ENCODE measurements at regions not wholly inside any gene's neighbourhood (a gene's known extent, or its start where the extent isn't known, plus 50 kb on each side); places are given as distances from the start of the nearest gene placed in this dataset.

GRCh38 chr1:47574451-47575165 is 136.8 kb downstream of the FOXD2 start:
- no peak for DNase-seq (ENCODE audit: low read depth in 3 of 3, low spot score in 1 of 3)

GRCh38 chr1:47575855-47576757 is 138.3 kb downstream of the FOXD2 start:
- DNase-seq (ENCODE audit: low read depth in 3 of 3, low spot score in 1 of 3): no peak

GRCh38 chr1:47576758-47577115 is 138.9 kb downstream of the FOXD2 start:
- DNase-seq (ENCODE audit: low read depth in 3 of 3, low spot score in 1 of 3): no peak

- no peak for DNase-seq (ENCODE audit: low read depth in 3 of 3, low spot score in 1 of 3)
Measured at GRCh38 chr1:47577303-47578025, 139.6 kb downstream of the FOXD2 start.

- no peak for DNase-seq (ENCODE audit: low read depth in 3 of 3, low spot score in 1 of 3)
Measured at GRCh38 chr1:47578026-47578720, 140.3 kb downstream of the FOXD2 start.

- no peak for DNase-seq (ENCODE audit: low read depth in 3 of 3, low spot score in 1 of 3)
Measured at GRCh38 chr1:47578721-47579419, 141.0 kb downstream of the FOXD2 start.

- no peak for DNase-seq (ENCODE audit: low read depth in 3 of 3, low spot score in 1 of 3)
Measured at GRCh38 chr1:47579809-47580208, 142.0 kb downstream of the FOXD2 start.

- no peak for DNase-seq (ENCODE audit: low read depth in 3 of 3, low spot score in 1 of 3)
Measured at GRCh38 chr1:47580451-47580995, 142.7 kb downstream of the FOXD2 start.

- DNase-seq (ENCODE audit: low read depth in 3 of 3, low spot score in 1 of 3): no peak
Measured at GRCh38 chr1:47582891-47583608, 145.2 kb downstream of the FOXD2 start.

- no peak for DNase-seq (ENCODE audit: low read depth in 3 of 3, low spot score in 1 of 3)
Measured at GRCh38 chr1:47584249-47584648, 146.4 kb downstream of the FOXD2 start.

GRCh38 chr1:47585141-47585902 is 147.5 kb downstream of the FOXD2 start:
- no peak for DNase-seq (ENCODE audit: low read depth in 3 of 3, low spot score in 1 of 3)

- no peak for DNase-seq (ENCODE audit: low read depth in 3 of 3, low spot score in 1 of 3)
Measured at GRCh38 chr1:47587891-47588582, 150.2 kb downstream of the FOXD2 start.

- DNase-seq (ENCODE audit: low read depth in 3 of 3, low spot score in 1 of 3): no peak
Measured at GRCh38 chr1:47590523-47591225, 152.8 kb downstream of the FOXD2 start.

- no peak for DNase-seq (ENCODE audit: low read depth in 3 of 3, low spot score in 1 of 3)
Measured at GRCh38 chr1:47591801-47592200, 154.0 kb downstream of the FOXD2 start.

GRCh38 chr1:47592296-47593012 is 154.6 kb downstream of the FOXD2 start:
- no peak for DNase-seq (ENCODE audit: low read depth in 3 of 3, low spot score in 1 of 3)

GRCh38 chr1:47593013-47593568 is 155.2 kb downstream of the FOXD2 start:
- no peak for DNase-seq (ENCODE audit: low read depth in 3 of 3, low spot score in 1 of 3)

Data from stimulated activated CD4-positive, alpha-beta T cell treated with anti-CD3 and anti-CD28 coated beads, TNF-alpha, amount 100 ng/mL, for 1 hour (primary cell).